ENCODE measurements at regions not wholly inside any gene's neighbourhood (a gene's known extent, or its start where the extent isn't known, plus 50 kb on each side); places are given as distances from the start of the nearest gene placed in this dataset.

DNA sequence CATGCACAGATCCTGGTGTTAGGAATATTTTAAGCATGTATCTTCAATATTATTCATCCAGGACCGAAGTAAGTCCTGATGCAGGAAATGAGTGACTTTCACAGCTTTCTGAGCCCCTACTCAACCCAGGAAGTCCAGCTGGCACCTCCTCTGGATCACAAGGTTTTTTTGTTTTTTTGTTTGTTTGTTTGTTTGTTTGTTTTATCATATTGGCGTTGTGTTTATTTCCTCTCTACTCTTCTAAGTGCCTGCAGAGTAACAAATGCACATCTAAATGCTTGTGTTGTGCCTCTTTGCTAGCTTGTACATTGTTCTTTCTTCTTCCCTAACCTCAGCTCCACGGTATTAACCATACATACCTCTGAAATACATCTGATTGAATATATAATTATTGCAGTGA, 594.3 kb upstream of the ADGRB3 start:
- Mint-ChIP-seq H3K9me3 (peaks cover 5% of the 10 kb centered on the region), H3K4me1 (no peaks in the 10 kb centered on the region), H3K27ac (no peak overlapping the region), H3K27me3 (no peaks in the 10 kb centered on the region), H3K4me3 (peak overlapping the region; percentile 12), H3K36me3 (ENCODE audit: low read depth) (no peaks in the 10 kb centered on the region)
- intact Hi-C loops (cut with micrococcal nuclease) = no loop called here
- CTCF ChIA-PET = no interaction called here
- TF ChIP-seq, protein P1, sequence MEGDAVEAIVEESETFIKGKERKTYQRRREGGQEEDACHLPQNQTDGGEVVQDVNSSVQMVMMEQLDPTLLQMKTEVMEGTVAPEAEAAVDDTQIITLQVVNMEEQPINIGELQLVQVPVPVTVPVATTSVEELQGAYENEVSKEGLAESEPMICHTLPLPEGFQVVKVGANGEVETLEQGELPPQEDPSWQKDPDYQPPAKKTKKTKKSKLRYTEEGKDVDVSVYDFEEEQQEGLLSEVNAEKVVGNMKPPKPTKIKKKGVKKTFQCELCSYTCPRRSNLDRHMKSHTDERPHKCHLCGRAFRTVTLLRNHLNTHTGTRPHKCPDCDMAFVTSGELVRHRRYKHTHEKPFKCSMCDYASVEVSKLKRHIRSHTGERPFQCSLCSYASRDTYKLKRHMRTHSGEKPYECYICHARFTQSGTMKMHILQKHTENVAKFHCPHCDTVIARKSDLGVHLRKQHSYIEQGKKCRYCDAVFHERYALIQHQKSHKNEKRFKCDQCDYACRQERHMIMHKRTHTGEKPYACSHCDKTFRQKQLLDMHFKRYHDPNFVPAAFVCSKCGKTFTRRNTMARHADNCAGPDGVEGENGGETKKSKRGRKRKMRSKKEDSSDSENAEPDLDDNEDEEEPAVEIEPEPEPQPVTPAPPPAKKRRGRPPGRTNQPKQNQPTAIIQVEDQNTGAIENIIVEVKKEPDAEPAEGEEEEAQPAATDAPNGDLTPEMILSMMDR (IDR thresholded peaks at IDR 0.05) = no peak
- ATAC-seq (ENCODE audit: low read depth) = no peak
- no peak for DNase-seq
- POLR2A ChIA-PET = no interaction called here

DNA sequence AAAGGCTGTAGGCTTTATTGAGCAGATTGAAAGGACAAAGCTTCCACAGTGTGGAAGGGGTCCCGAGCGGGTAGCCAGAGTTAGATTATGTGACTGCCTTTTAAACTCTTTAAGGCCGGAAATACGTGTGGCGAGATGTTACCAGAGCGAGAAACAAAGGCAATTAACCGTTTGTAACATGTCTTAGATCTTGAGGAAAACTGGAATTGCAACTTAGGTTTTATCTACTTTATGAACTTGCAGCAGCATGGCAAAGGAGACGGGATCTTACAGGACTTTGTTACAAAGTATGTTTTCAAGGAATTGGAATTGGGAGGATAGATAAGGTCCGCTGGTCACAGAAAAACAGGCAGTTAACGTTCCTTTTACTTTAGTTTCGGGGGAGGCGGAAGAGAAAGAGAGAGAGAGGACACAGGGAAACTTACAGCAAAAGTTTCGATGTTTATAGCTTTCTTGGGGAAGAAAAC, 594.7 kb upstream of the ADGRB3 start:
- intact Hi-C loops (cut with micrococcal nuclease) = no loop called here
- peaks cover 5% of the 10 kb centered on the region for H3K9me3 Mint-ChIP-seq
- H3K27me3 Mint-ChIP-seq = no peaks in the 10 kb centered on the region
- POLR2A ChIA-PET = no interaction called here
- TF ChIP-seq, protein P1 (IDR thresholded peaks at IDR 0.05) = no peak
- ATAC-seq (ENCODE audit: low read depth) (no peak), DNase-seq (no peak)
- H3K36me3 Mint-ChIP-seq (ENCODE audit: low read depth) = no peaks in the 10 kb centered on the region
- CTCF ChIA-PET = no interaction called here
- peak overlapping the region; percentile 12 for H3K4me3 Mint-ChIP-seq
- no peak overlapping the region for H3K27ac Mint-ChIP-seq
- H3K4me1 Mint-ChIP-seq = no peaks in the 10 kb centered on the region

- peaks cover 5% of the 10 kb centered on the region for H3K9me3 Mint-ChIP-seq
- no peak overlapping the region for H3K27ac Mint-ChIP-seq
- ATAC-seq (ENCODE audit: low read depth) (no peak), DNase-seq (no peak)
- CTCF ChIA-PET = no interaction called here
- H3K4me1 Mint-ChIP-seq = no peaks in the 10 kb centered on the region
- no peak overlapping the region for H3K4me3 Mint-ChIP-seq
- H3K36me3 Mint-ChIP-seq (ENCODE audit: low read depth) = no peaks in the 10 kb centered on the region
- intact Hi-C loops (cut with micrococcal nuclease) = no loop called here
- H3K27me3 Mint-ChIP-seq = no peaks in the 10 kb centered on the region
- POLR2A ChIA-PET = no interaction called here
- TF ChIP-seq, protein P1 (IDR thresholded peaks at IDR 0.05) = no peak
These were observed 595.3 kb upstream of the ADGRB3 start for GRCh38 chr6:68039641-68040311.

DNA sequence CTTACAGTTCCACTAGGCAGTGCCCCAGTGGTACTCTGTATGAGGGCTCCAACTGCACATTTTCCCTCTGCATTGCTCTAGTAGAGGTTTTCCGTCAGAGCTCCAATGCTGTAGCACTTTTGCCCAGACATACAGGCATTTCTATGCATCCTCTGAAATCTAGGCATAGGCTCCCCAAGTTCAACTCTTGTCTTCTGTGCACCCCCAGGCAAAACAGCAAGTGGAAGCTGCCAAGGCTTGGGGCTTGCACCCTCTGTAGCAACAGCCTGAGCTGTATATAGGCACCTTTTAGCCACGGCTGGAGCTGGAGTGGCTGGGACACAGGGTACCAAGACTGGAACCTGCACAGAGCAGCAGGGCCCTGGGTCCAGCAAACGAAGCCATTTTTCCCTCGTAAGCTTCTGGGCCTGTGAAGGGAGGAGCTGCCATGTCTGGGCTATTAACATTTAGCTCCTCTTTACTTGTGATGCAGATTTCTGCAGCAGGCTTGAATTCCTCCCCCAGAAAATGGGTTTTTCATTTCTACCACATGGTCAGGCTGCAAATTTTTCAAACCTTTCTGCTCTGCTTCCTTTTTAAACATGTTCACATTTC, 596.2 kb upstream of the ADGRB3 start:
- ChIA-PET POLR2A (no interaction called here), CTCF (no interaction called here)
- TF ChIP-seq, protein P1 (IDR thresholded peaks at IDR 0.05) = no peak
- no peaks in the 10 kb centered on the region for H3K36me3 Mint-ChIP-seq (ENCODE audit: low read depth)
- H3K9me3 Mint-ChIP-seq = peaks cover 5% of the 10 kb centered on the region
- intact Hi-C loops (cut with micrococcal nuclease) = no loop called here
- ATAC-seq (ENCODE audit: low read depth) (no peak), DNase-seq (no peak)
- no peak overlapping the region for H3K27ac Mint-ChIP-seq
- H3K4me1 Mint-ChIP-seq = no peaks in the 10 kb centered on the region
- H3K27me3 Mint-ChIP-seq = no peaks in the 10 kb centered on the region
- H3K4me3 Mint-ChIP-seq = no peak overlapping the region

GRCh38 chr6:68032217-68032616, 602.9 kb upstream of the ADGRB3 start:
- TF ChIP-seq, protein P1 (IDR thresholded peaks at IDR 0.05) = no peak
- no peaks in the 10 kb centered on the region for H3K27me3 Mint-ChIP-seq
- DNase-seq (no peak), ATAC-seq (ENCODE audit: low read depth) (no peak)
- H3K4me3 Mint-ChIP-seq = no peak overlapping the region
- no peaks in the 10 kb centered on the region for H3K4me1 Mint-ChIP-seq
- intact Hi-C loops (cut with micrococcal nuclease) = no loop called here
- ChIA-PET CTCF (no interaction called here), POLR2A (no interaction called here)
- H3K27ac Mint-ChIP-seq = no peak overlapping the region
- H3K9me3 Mint-ChIP-seq = peaks cover 3% of the 10 kb centered on the region
- H3K36me3 Mint-ChIP-seq (ENCODE audit: low read depth) = no peaks in the 10 kb centered on the region

Data from activated B cell treated with CpG ODN at 0.5 μM for 24 hours (primary cell).